ENCODE measurements at regions not wholly inside any gene's neighbourhood (a gene's known extent, or its start where the extent isn't known, plus 50 kb on each side); places are given as distances from the start of the nearest gene placed in this dataset.
A peak's percentile ranks its signal among the peaks of the same experiment; 100 is the strongest.

- Histone ChIP-seq H3K4me2 (no peak overlapping the region), H3K4me1 (no peaks in the 10 kb centered on the region), H3K9me3 (no peaks in the 10 kb centered on the region), H3K27ac (no peak overlapping the region), H3K4me3 (no peak overlapping the region)
- CTCF ChIA-PET = no interaction called here
- POLR2A ChIA-PET = no interaction called here
- TF ChIP-seq ELK1 (IDR thresholded peaks at IDR 0.05; ENCODE audit: low read depth, low read length) (no peak), JUNB (IDR thresholded peaks at IDR 0.05) (no peak), TP53 (CRISPR knock-in tag; IDR thresholded peaks at IDR 0.05) (no peak)
- TF ChIP-seq, protein P1, sequence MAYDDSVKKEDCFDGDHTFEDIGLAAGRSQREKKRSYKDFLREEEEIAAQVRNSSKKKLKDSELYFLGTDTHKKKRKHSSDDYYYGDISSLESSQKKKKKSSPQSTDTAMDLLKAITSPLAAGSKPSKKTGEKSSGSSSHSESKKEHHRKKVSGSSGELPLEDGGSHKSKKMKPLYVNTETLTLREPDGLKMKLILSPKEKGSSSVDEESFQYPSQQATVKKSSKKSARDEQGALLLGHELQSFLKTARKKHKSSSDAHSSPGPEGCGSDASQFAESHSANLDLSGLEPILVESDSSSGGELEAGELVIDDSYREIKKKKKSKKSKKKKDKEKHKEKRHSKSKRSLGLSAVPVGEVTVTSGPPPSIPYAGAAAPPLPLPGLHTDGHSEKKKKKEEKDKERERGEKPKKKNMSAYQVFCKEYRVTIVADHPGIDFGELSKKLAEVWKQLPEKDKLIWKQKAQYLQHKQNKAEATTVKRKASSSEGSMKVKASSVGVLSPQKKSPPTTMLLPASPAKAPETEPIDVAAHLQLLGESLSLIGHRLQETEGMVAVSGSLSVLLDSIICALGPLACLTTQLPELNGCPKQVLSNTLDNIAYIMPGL (CRISPR knock-in tag; IDR thresholded peaks at IDR 0.05; ENCODE audit: borderline replicate concordance) = no peak
- FAIRE-seq (no peak), DNase-seq (ENCODE audit: low read depth in 1 of 2, low spot score in 1 of 2) (no peak), ATAC-seq (no peak)
Observed at GRCh38 chr1:239239529-239239928, 146.8 kb upstream of the CHRM3 start.

DNA sequence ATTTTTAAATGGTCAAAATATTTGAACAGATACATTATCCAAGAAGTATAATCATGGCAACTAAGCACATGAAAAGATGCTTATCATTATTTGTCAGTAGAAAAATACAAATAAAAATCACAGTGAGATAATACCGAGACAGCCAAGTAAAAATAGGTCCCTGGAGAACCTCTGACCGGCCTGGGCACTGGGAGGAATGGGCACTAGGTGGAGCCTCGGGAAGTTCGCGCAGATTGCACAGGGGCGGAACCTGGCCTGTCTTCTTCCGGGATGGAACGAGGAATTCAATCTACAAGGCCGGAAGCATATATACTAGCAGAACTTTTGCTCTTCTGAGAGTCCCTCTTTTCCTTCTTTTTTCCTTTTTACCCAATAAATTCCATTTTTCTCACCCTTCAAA is 148.5 kb upstream of the CHRM3 start:
- peak in 1 of 2 experiments; percentile 32 for DNase-seq (ENCODE audit: low read depth in 1 of 2, low spot score in 1 of 2)
- ATAC-seq = peak; percentile 59 to 81; a peak in 3 of 6 replicates
- no peak overlapping the region for H3K4me3 ChIP-seq
- no peaks in the 10 kb centered on the region for H3K9me3 ChIP-seq
- no peak overlapping the region for H3K27ac ChIP-seq
- no peaks in the 10 kb centered on the region for H3K4me1 ChIP-seq
- CTCF ChIA-PET = no interaction called here
- no peak for FAIRE-seq
- no peak overlapping the region for H3K4me2 ChIP-seq
- POLR2A ChIA-PET = no interaction called here
- TF ChIP-seq PHF8 (IDR thresholded peaks at IDR 0.05; ENCODE audit: borderline replicate concordance, low read depth) (no peak), HDAC2 (IDR thresholded peaks at IDR 0.05) (no peak), SMC3 (IDR thresholded peaks at IDR 0.05) (no peak), CHD2 (IDR thresholded peaks at IDR 0.05; ENCODE audit: low read length, partially characterized antibody) (no peak), BHLHE40 (IDR thresholded peaks at IDR 0.05; ENCODE audit: low read depth, low read length) (no peak), KDM1A (IDR thresholded peaks at IDR 0.05; ENCODE audit: low read depth) (no peak), ESRRA (IDR thresholded peaks at IDR 0.05; ENCODE audit: borderline replicate concordance, low read length) (no peak), ZFP36 (IDR thresholded peaks at IDR 0.05; ENCODE audit: borderline replicate concordance, partially characterized antibody) (no peak), RARB (CRISPR knock-in tag; IDR thresholded peaks at IDR 0.05) (no peak), FOSL2 (IDR thresholded peaks at IDR 0.05) (no peak), FOSL2 (CRISPR knock-in tag; IDR thresholded peaks at IDR 0.05) (no peak), NPAS2 (CRISPR knock-in tag; IDR thresholded peaks at IDR 0.05; ENCODE audit: borderline replicate concordance) (no peak)
- TF ChIP-seq, protein P2, sequence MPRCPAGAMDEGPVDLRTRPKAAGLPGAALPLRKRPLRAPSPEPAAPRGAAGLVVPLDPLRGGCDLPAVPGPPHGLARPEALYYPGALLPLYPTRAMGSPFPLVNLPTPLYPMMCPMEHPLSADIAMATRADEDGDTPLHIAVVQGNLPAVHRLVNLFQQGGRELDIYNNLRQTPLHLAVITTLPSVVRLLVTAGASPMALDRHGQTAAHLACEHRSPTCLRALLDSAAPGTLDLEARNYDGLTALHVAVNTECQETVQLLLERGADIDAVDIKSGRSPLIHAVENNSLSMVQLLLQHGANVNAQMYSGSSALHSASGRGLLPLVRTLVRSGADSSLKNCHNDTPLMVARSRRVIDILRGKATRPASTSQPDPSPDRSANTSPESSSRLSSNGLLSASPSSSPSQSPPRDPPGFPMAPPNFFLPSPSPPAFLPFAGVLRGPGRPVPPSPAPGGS (IDR thresholded peaks at IDR 0.05) = no peak
- WGBS (ENCODE audit: missing lambda C conversion rate) = 47% methylated on average over 9 of the region's 9 CpGs

DNA sequence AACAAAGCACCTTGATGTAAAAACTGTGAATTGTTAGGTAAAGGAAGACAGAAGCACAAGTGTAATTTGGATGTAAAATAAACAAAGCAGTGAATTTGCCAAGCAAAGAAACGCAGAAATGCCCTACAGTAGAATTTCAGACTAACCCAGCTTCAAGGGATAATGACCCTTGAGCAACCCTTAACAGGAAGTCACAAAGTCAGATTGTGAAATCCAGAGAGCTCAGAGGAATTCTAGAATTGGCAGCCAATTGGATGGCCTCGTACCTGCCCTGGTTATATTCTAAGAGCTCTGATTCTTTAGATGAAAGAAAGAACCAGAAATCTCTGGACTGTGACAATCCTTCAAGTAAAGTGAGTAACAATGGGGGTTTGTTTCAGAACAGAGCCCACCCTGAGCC is 152.7 kb upstream of the CHRM3 start:
- no peak for TF ChIP-seq PBX3 (IDR thresholded peaks at IDR 0.05)
- TF ChIP-seq CEBPB (IDR thresholded peaks at IDR 0.05) = 0 out of 4 replicates have a peak, but pooled peaks of 1 of the 2 experiments have one; percentile 27
- TF ChIP-seq RCOR1 (IDR thresholded peaks at IDR 0.05; ENCODE audit: low read depth, low read length) = no peak
- no peak for ATAC-seq

More for the DNA sequence above, 152.7 kb upstream of the CHRM3 start:
- peaks cover 7% of the 10 kb centered on the region for H3K4me1 ChIP-seq
- no peak overlapping the region for H3K4me2 ChIP-seq
- H3K27ac ChIP-seq = no peak overlapping the region
- WGBS (ENCODE audit: missing lambda C conversion rate) = 23% methylated on average over 2 of the region's 2 CpGs
- ChIA-PET CTCF (interaction anchor here (1.1 kb wide), 1 partner anchor 20 kb away, joined by 3 read pairs; no protein-coding TSS in a partner anchor), POLR2A (no interaction called here)
- H3K9me3 ChIP-seq = no peaks in the 10 kb centered on the region
- DNase-seq (ENCODE audit: low read depth in 1 of 2, low spot score in 1 of 2) = no peak
- FAIRE-seq = no peak
- no peak overlapping the region for H3K4me3 ChIP-seq
